CD4-positive, alpha-beta T cell treated with Interleukin-15 for 4 hours (primary cell): ENCODE measurements at regions not wholly inside any gene's neighbourhood (a gene's known extent, or its start where the extent isn't known, plus 50 kb on each side); places are given as distances from the start of the nearest gene placed in this dataset.

Source experiments
- DNase-seq: peaks from one replicate; pipeline ENCODE4 v3.0.0-alpha.2; 2020; ENCODE audit warnings: low spot score

GRCh38 chr2:128437204-128437565 lies 118.5 kb upstream of the HS6ST1 start:
- DNase-seq, result no peak

- DNase-seq, result no peak
Observed at GRCh38 chr2:128438091-128438490, 119.4 kb upstream of the HS6ST1 start.

- no peak for DNase-seq
Observed at GRCh38 chr2:128438586-128438985, 119.9 kb upstream of the HS6ST1 start.

- DNase-seq, result no peak
Observed at GRCh38 chr2:128439031-128439790, 120.5 kb upstream of the HS6ST1 start.

GRCh38 chr2:128439791-128440665 lies 121.4 kb upstream of the HS6ST1 start:
- no peak for DNase-seq

GRCh38 chr2:128440666-128441340 lies 122.1 kb upstream of the HS6ST1 start:
- no peak for DNase-seq

GRCh38 chr2:128441341-128442052 lies 122.8 kb upstream of the HS6ST1 start:
- no peak for DNase-seq

- DNase-seq, result no peak
Observed at GRCh38 chr2:128442053-128442751, 123.5 kb upstream of the HS6ST1 start.

GRCh38 chr2:128442891-128443302 lies 124.2 kb upstream of the HS6ST1 start:
- DNase-seq, result no peak

GRCh38 chr2:128444121-128444771 lies 125.6 kb upstream of the HS6ST1 start:
- no peak for DNase-seq

GRCh38 chr2:128444816-128445522 lies 126.3 kb upstream of the HS6ST1 start:
- DNase-seq, result no peak

- DNase-seq, result no peak
Observed at GRCh38 chr2:128445523-128445900, 126.8 kb upstream of the HS6ST1 start.

- DNase-seq, result no peak
Observed at GRCh38 chr2:128446049-128446873, 127.6 kb upstream of the HS6ST1 start.

GRCh38 chr2:128446874-128447537 lies 128.3 kb upstream of the HS6ST1 start:
- no peak for DNase-seq

- no peak for DNase-seq
Observed at GRCh38 chr2:128447538-128447995, 128.9 kb upstream of the HS6ST1 start.

GRCh38 chr2:128448331-128449225 lies 129.9 kb upstream of the HS6ST1 start:
- DNase-seq, result no peak

- DNase-seq, result no peak
Observed at GRCh38 chr2:128449226-128450061, 130.8 kb upstream of the HS6ST1 start.
